GM18867 (cell line): ENCODE measurements at regions not wholly inside any gene's neighbourhood (a gene's known extent, or its start where the extent isn't known, plus 50 kb on each side); places are given as distances from the start of the nearest gene placed in this dataset.
"Not testable (repeated sequence)": the region's sequence is repeated elsewhere in the genome, so short reads cannot be mapped to it uniquely, and the experiment has no call there.

Source experiments
- ATAC-seq: cut with Tn5 transposase; IDR thresholded peaks from one replicate; pipeline ENCODE4 v1.9.1; 2021; ENCODE audit warnings: mild to moderate bottlenecking, moderate library complexity; ENCODE audit not compliant: unreplicated experiment

- ATAC-seq: no peak
These were observed 511.9 kb downstream of the HAPSTR1 start for GRCh38 chr16:9603316-9603715.

GRCh38 chr16:9607515-9608230, 516.2 kb downstream of the HAPSTR1 start:
- no peak for ATAC-seq

GRCh38 chr16:9610727-9611126, 519.3 kb downstream of the HAPSTR1 start:
- no peak for ATAC-seq

GRCh38 chr16:9612267-9612666, 520.8 kb downstream of the HAPSTR1 start:
- ATAC-seq: no peak

- no peak for ATAC-seq
These were observed 522.9 kb downstream of the HAPSTR1 start for GRCh38 chr16:9614389-9614788.

GRCh38 chr16:9622268-9622667, 530.8 kb downstream of the HAPSTR1 start:
- ATAC-seq: no peak

- ATAC-seq: no peak
These were observed 533.7 kb downstream of the HAPSTR1 start for GRCh38 chr16:9625122-9625521.

GRCh38 chr16:9627427-9627826, 536.0 kb downstream of the HAPSTR1 start:
- no peak for ATAC-seq

GRCh38 chr16:9630119-9630518, 538.7 kb downstream of the HAPSTR1 start:
- ATAC-seq: no peak

GRCh38 chr16:9630985-9631384, 539.5 kb downstream of the HAPSTR1 start:
- no peak for ATAC-seq

- ATAC-seq: no peak
These were observed 542.4 kb downstream of the HAPSTR1 start for GRCh38 chr16:9633844-9634243.

- not testable (repeated sequence) for ATAC-seq
These were observed 543.8 kb downstream of the HAPSTR1 start for GRCh38 chr16:9635150-9635720.

GRCh38 chr16:9644258-9644657, 538.0 kb downstream of the GRIN2A start:
- ATAC-seq: no peak

- ATAC-seq: no peak
These were observed 536.3 kb downstream of the GRIN2A start for GRCh38 chr16:9645911-9646310.

GRCh38 chr16:9647981-9648701, 534.1 kb downstream of the GRIN2A start:
- ATAC-seq: no peak

GRCh38 chr16:9650284-9650683, 531.9 kb downstream of the GRIN2A start:
- ATAC-seq: no peak

GRCh38 chr16:9655051-9655450, 527.2 kb downstream of the GRIN2A start:
- ATAC-seq: no peak

GRCh38 chr16:9657641-9658040, 524.6 kb downstream of the GRIN2A start:
- no peak for ATAC-seq

- ATAC-seq: no peak
These were observed 524.1 kb downstream of the GRIN2A start for GRCh38 chr16:9658164-9658563.

GRCh38 chr16:9658586-9658985, 523.6 kb downstream of the GRIN2A start:
- no peak for ATAC-seq

- no peak for ATAC-seq
These were observed 521.3 kb downstream of the GRIN2A start for GRCh38 chr16:9660898-9661297.

- ATAC-seq: no peak
These were observed 520.8 kb downstream of the GRIN2A start for GRCh38 chr16:9661336-9662017.
